Activated naive CD4-positive, alpha-beta T cell treated with anti-CD3 and anti-CD28 coated beads, Interleukin-2, amount 10 ng/mL, durations not matched to agents 7 days and 5 days (primary cell): ENCODE measurements at regions not wholly inside any gene's neighbourhood (a gene's known extent, or its start where the extent isn't known, plus 50 kb on each side); places are given as distances from the start of the nearest gene placed in this dataset.
"Not testable (repeated sequence)": the region's sequence is repeated elsewhere in the genome, so short reads cannot be mapped to it uniquely, and the experiment has no call there.

Source experiments
- CTCF ChIA-PET: fragments of 350-600 bp; sonication (Branson Sonifier 250); formaldehyde crosslinking; loops from one replicate; lab custom pipeline; 2021; ENCODE audit warnings: antibody characterized with exemption; lab: Charles Lee
- DNase-seq: peaks from one replicate; pipeline ENCODE4 v3.0.0-alpha.2; 2020
- H3K27ac Mint-ChIP-seq: one replicate; pipeline ENCODE4 v1.8.0; 2021; ENCODE audit warnings: mild to moderate bottlenecking, moderate library complexity, mixed read lengths
- H3K27me3 Mint-ChIP-seq: one replicate; pipeline ENCODE4 v1.8.0; 2021; ENCODE audit warnings: mild to moderate bottlenecking, mixed read lengths
- H3K36me3 Mint-ChIP-seq: one replicate; pipeline ENCODE4 v1.8.0; 2021; ENCODE audit warnings: mixed read lengths
- H3K4me1 Mint-ChIP-seq: one replicate; pipeline ENCODE4 v1.8.0; 2021; ENCODE audit warnings: mixed read lengths
- H3K4me3 Mint-ChIP-seq: one replicate; pipeline ENCODE4 v1.8.0; 2021; ENCODE audit warnings: mild to moderate bottlenecking, moderate library complexity, mixed read lengths
- H3K9me3 Mint-ChIP-seq: one replicate; pipeline ENCODE4 v1.8.0; 2021; ENCODE audit warnings: mixed read lengths

DNA sequence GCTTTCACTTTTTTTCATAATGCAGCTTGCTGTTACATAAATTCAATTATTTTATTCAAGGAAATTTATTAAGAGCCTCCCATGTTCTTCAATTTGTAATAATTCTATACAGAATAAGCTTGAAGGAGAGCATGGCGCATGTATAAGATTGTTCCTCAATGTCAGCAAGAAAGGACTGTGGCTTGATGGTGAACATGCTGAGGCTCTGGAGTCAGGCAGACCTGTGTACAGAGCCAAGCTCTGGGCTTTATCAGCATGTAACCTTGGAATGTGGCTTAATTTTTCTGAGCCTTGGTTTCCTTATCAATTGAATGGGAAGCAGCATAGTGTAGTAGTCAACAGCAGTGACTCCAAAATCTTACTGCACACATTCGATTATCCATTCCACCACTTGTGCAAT is 92.4 kb downstream of the JRKL start:
- no peak overlapping the region for H3K4me3 Mint-ChIP-seq
- no peaks in the 10 kb centered on the region for H3K9me3 Mint-ChIP-seq
- H3K36me3 Mint-ChIP-seq = no peaks in the 10 kb centered on the region
- CTCF ChIA-PET = interaction anchor here (0.6 to 2.8 kb wide), 2 partner anchors 11 to 18 kb away, joined by 3 to 8 read pairs; no protein-coding TSS in a partner anchor
- H3K27ac Mint-ChIP-seq = no peak overlapping the region
- DNase-seq = no peak
- H3K27me3 Mint-ChIP-seq = no peaks in the 10 kb centered on the region
- H3K4me1 Mint-ChIP-seq = no peaks in the 10 kb centered on the region

GRCh38 chr11:96483374-96483955 is 93.7 kb downstream of the JRKL start:
- Mint-ChIP-seq H3K27me3 (no peaks in the 10 kb centered on the region), H3K36me3 (no peaks in the 10 kb centered on the region), H3K4me1 (no peaks in the 10 kb centered on the region), H3K9me3 (no peaks in the 10 kb centered on the region), H3K27ac (no peak overlapping the region), H3K4me3 (no peak overlapping the region)
- no peak for DNase-seq
- CTCF ChIA-PET = interaction anchor here (1.1 to 1.3 kb wide), 2 partner anchors 18 to 20 kb away, joined by 5 read pairs; no protein-coding TSS in a partner anchor

DNA sequence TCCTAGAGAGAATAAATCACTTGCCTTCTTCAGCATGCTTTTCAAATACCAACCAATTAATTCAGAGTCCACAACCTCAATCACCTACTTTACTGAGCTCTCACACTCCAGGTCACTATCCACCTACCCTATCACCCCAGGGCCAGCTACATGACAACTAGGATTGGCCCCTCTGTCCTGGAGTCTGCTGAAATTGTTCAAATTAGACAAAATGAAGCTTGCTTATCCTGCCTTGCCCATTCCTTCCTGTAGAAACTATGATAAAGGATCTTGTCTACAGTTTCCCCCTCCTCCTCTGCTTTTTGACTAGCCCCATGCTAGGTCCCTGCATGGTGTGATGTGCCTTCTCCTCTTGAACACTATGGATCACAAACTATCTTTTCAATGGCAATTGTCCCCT is 94.5 kb downstream of the JRKL start:
- DNase-seq = no peak
- Mint-ChIP-seq H3K27me3 (no peaks in the 10 kb centered on the region), H3K27ac (no peak overlapping the region), H3K4me3 (no peak overlapping the region), H3K36me3 (no peaks in the 10 kb centered on the region), H3K9me3 (no peaks in the 10 kb centered on the region), H3K4me1 (no peaks in the 10 kb centered on the region)
- CTCF ChIA-PET = interaction anchor here (1.3 kb wide), 1 partner anchor 21 kb away, joined by 5 read pairs; no protein-coding TSS in a partner anchor

GRCh38 chr11:96486890-96487611 is 97.2 kb downstream of the JRKL start:
- Mint-ChIP-seq H3K4me1 (no peaks in the 10 kb centered on the region), H3K4me3 (no peak overlapping the region), H3K27me3 (no peaks in the 10 kb centered on the region), H3K9me3 (no peaks in the 10 kb centered on the region), H3K36me3 (no peaks in the 10 kb centered on the region), H3K27ac (no peak overlapping the region)
- no peak for DNase-seq
- CTCF ChIA-PET = interaction anchor here (0.9 kb wide), 1 partner anchor 22 kb away, joined by 3 read pairs; no protein-coding TSS in a partner anchor

- H3K27me3 Mint-ChIP-seq, H3K36me3 Mint-ChIP-seq, H3K27ac Mint-ChIP-seq, H3K4me1 Mint-ChIP-seq, DNase-seq, H3K4me3 Mint-ChIP-seq, H3K9me3 Mint-ChIP-seq, CTCF ChIA-PET: not testable (repeated sequence)
These were observed 99.1 kb downstream of the JRKL start for GRCh38 chr11:96488911-96489310.

DNA sequence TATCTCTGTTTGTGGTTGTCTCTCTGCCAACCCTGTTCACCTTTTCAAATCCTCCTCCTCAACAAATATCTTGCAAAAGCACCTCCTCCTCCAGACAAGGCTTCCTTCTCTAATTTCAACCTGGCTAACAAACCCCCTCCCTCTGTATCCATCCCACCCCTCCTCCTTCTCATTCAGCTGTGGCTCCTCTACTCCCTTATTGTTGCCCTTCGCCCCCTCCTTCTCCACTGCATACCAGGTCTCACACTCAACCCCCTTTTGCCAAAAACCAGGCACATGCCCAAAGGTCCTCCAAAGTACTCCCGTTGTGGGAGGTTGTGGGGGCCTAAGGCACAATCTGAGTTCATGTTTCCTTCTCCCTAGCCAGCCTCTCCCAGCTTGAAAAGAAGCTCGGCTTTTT is 110.6 kb downstream of the JRKL start:
- no peaks in the 10 kb centered on the region for H3K27me3 Mint-ChIP-seq

GRCh38 chr11:96506041-96506440 is 116.2 kb downstream of the JRKL start:
- DNase-seq = no peak
- Mint-ChIP-seq H3K27ac (no peak overlapping the region), H3K4me1 (no peaks in the 10 kb centered on the region), H3K9me3 (no peaks in the 10 kb centered on the region), H3K4me3 (no peak overlapping the region), H3K27me3 (no peaks in the 10 kb centered on the region), H3K36me3 (no peaks in the 10 kb centered on the region)
- CTCF ChIA-PET = no interaction called here

More for the DNA sequence above, 110.6 kb downstream of the JRKL start:
- DNase-seq = no peak
- no peaks in the 10 kb centered on the region for H3K36me3 Mint-ChIP-seq
- no peaks in the 10 kb centered on the region for H3K9me3 Mint-ChIP-seq
- H3K4me1 Mint-ChIP-seq = no peaks in the 10 kb centered on the region
- H3K4me3 Mint-ChIP-seq = no peak overlapping the region
- H3K27ac Mint-ChIP-seq = no peak overlapping the region
- CTCF ChIA-PET = no interaction called here

DNA sequence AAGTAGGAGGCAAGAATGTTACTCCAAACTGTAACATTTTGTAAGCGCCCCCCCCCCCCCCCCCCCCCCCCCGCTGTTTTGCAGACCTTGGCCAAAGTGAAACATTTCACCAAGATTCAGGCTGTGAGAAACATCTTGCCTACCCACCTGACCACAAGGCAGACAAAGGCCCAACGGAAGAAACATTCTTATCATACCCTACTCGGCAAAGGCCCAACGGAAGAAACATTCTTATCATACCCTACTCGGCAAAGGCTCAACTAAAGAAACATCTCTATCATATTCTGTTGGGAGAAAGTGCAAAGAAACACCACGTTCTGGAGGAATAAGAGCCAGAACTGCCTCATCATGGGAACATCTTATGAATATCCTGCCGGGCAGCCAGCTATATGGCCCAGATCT is 117.1 kb downstream of the JRKL start:
- no peak for DNase-seq
- Mint-ChIP-seq H3K4me1 (no peaks in the 10 kb centered on the region), H3K36me3 (no peaks in the 10 kb centered on the region), H3K9me3 (no peaks in the 10 kb centered on the region), H3K4me3 (no peak overlapping the region), H3K27me3 (no peaks in the 10 kb centered on the region), H3K27ac (no peak overlapping the region)
- CTCF ChIA-PET = no interaction called here

DNA sequence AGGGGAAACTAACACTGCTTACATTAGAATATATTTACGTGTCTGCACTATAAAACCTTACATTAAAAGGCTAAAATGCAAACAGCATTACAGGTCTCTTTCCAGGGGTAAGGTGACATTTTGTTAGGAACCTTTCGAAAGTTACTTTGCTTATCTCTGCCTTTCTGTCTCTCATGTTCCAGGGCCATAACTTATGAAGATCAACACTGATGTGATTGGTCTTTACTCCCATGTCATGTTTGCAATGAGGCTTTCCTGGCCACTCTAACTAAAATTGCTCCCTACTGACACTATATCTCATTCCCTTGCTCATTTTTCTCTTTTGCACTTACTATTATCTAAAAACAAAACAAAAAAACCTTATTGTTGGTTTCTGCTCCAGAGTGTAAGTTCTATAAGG is 119.0 kb downstream of the JRKL start:
- no peaks in the 10 kb centered on the region for H3K4me1 Mint-ChIP-seq
- H3K36me3 Mint-ChIP-seq = no peaks in the 10 kb centered on the region
- CTCF ChIA-PET = no interaction called here
- H3K9me3 Mint-ChIP-seq = no peaks in the 10 kb centered on the region
- no peak for DNase-seq
- H3K27me3 Mint-ChIP-seq = no peaks in the 10 kb centered on the region
- H3K4me3 Mint-ChIP-seq = no peak overlapping the region
- H3K27ac Mint-ChIP-seq = no peak overlapping the region

DNA sequence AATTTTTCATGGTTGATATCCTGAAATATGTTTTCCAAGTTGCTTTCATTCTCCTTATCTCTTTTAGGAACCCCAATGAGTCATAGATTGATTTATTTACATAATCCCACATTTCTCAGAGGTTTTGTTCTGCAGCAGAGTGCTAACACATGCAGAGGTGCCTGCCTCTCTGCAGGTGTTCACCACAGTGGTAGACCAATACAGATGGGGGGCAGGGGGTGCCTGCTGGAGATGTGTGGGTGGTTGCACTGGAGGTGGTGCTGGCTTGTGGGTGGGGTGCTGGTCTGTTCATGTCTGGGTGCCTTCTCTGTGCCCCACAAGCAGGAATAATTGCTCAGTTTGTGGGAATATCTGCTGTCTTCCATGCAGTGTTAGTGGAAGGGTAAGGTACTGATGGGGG is 131.1 kb downstream of the JRKL start:
- no peaks in the 10 kb centered on the region for H3K4me1 Mint-ChIP-seq
- DNase-seq = no peak
- H3K27ac Mint-ChIP-seq = no peak overlapping the region
- H3K27me3 Mint-ChIP-seq = no peaks in the 10 kb centered on the region
- CTCF ChIA-PET = no interaction called here
- H3K9me3 Mint-ChIP-seq = no peaks in the 10 kb centered on the region
- no peaks in the 10 kb centered on the region for H3K36me3 Mint-ChIP-seq
- no peak overlapping the region for H3K4me3 Mint-ChIP-seq

DNA sequence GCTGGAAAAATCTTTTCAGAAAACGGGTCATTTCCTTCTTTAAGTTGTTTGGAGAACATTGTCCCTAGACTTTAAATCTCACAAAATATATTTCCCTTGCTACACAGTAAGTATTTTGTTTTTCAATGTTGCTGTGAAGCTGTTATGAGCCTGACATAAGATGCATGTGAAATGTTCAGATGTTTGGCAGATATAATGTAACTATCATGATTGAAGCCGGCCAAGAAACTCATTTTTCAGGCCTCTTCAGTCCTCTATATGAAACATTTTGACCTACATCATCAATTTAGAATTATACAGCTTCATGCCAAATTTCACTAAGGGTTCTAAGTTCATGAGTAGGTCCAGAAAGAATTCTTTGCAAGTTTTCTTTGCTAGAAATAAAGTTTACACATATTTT is 133.8 kb downstream of the JRKL start:
- H3K36me3 Mint-ChIP-seq = no peaks in the 10 kb centered on the region
- CTCF ChIA-PET = no interaction called here

GRCh38 chr11:96524475-96524874 is 134.7 kb downstream of the JRKL start:
- Mint-ChIP-seq H3K9me3 (no peaks in the 10 kb centered on the region), H3K4me3 (no peak overlapping the region), H3K36me3 (no peaks in the 10 kb centered on the region), H3K27ac (no peak overlapping the region), H3K27me3 (no peaks in the 10 kb centered on the region), H3K4me1 (no peaks in the 10 kb centered on the region)
- no peak for DNase-seq
- CTCF ChIA-PET = no interaction called here

More for the DNA sequence above, 133.8 kb downstream of the JRKL start:
- DNase-seq = no peak
- no peaks in the 10 kb centered on the region for H3K9me3 Mint-ChIP-seq
- H3K27ac Mint-ChIP-seq = no peak overlapping the region
- H3K27me3 Mint-ChIP-seq = no peaks in the 10 kb centered on the region
- H3K4me3 Mint-ChIP-seq = no peak overlapping the region
- no peaks in the 10 kb centered on the region for H3K4me1 Mint-ChIP-seq

DNA sequence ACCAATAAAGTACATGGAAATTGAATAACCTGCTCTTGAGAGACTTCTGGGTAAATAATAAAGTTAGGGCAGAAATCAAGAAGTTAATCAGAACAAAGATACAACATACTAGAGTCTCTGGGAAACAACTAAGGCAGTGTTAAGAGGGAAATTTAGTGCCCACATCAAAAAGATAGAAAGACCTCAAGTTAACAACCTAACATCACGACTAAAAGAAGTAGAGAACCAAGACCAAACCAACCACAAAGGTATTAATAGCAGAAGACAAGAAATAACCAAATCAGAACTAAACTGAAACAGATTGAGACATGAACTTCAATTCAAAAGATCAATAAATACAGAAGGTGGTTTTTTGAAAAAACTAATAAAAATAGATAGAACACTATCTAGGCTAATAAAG is 140.7 kb downstream of the JRKL start:
- Mint-ChIP-seq H3K27ac (no peak overlapping the region), H3K9me3 (no peaks in the 10 kb centered on the region)
- CTCF ChIA-PET = no interaction called here

DNA sequence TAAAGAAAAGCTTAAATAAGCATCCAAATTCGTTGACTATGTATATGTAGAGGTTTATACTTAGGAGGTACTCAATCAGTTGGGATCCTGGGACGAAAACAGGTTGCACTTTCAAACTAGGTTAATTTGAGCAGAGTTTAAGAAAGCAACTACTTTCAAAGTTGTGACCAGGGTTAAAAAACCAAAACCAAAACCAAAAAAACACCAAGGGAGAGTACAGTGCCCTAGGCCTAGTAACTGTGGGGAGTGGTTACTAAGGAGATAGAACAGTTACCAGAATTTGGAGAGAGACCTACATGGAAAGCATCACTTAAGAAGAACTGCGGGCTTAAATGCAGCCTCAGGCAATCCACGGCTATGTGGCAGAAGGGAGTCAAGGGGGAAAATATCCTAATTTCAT is 148.3 kb downstream of the JRKL start:
- no peaks in the 10 kb centered on the region for H3K36me3 Mint-ChIP-seq
- DNase-seq = no peak
- H3K4me3 Mint-ChIP-seq = no peak overlapping the region
- CTCF ChIA-PET = no interaction called here
- no peaks in the 10 kb centered on the region for H3K27me3 Mint-ChIP-seq
- no peaks in the 10 kb centered on the region for H3K9me3 Mint-ChIP-seq
- no peaks in the 10 kb centered on the region for H3K4me1 Mint-ChIP-seq
- H3K27ac Mint-ChIP-seq = no peak overlapping the region

More for the DNA sequence above, 140.7 kb downstream of the JRKL start:
- no peak for DNase-seq
- no peaks in the 10 kb centered on the region for H3K27me3 Mint-ChIP-seq
- H3K4me3 Mint-ChIP-seq = no peak overlapping the region
- H3K36me3 Mint-ChIP-seq = no peaks in the 10 kb centered on the region
- no peaks in the 10 kb centered on the region for H3K4me1 Mint-ChIP-seq

DNA sequence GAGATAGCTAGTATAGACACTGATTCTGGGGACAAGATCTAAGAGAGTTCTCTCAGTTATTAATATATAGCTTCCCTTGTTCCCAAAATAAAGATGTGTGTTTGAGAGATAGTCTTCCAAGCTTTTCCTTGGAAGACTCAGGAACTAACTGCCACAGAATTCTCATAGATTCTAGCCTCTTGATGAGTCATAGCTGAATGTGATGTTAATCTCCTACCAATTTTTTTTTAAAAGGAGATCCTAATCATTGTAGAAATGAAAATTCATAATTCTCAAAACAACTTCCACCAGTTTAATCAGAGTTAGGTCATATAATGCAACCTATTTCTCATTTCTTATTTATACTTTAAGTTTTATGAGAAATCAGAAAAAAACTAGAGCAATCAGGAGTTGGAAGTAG is 148.8 kb downstream of the JRKL start:
- Mint-ChIP-seq H3K4me1 (no peaks in the 10 kb centered on the region), H3K36me3 (no peaks in the 10 kb centered on the region), H3K27me3 (no peaks in the 10 kb centered on the region), H3K27ac (no peak overlapping the region), H3K9me3 (no peaks in the 10 kb centered on the region), H3K4me3 (no peak overlapping the region)
- no peak for DNase-seq
- CTCF ChIA-PET = no interaction called here
